ENCODE measurements at regions not wholly inside any gene's neighbourhood (a gene's known extent, or its start where the extent isn't known, plus 50 kb on each side); places are given as distances from the start of the nearest gene placed in this dataset.
"Not testable (repeated sequence)": the region's sequence is repeated elsewhere in the genome, so short reads cannot be mapped to it uniquely, and the experiment has no call there.

DNA sequence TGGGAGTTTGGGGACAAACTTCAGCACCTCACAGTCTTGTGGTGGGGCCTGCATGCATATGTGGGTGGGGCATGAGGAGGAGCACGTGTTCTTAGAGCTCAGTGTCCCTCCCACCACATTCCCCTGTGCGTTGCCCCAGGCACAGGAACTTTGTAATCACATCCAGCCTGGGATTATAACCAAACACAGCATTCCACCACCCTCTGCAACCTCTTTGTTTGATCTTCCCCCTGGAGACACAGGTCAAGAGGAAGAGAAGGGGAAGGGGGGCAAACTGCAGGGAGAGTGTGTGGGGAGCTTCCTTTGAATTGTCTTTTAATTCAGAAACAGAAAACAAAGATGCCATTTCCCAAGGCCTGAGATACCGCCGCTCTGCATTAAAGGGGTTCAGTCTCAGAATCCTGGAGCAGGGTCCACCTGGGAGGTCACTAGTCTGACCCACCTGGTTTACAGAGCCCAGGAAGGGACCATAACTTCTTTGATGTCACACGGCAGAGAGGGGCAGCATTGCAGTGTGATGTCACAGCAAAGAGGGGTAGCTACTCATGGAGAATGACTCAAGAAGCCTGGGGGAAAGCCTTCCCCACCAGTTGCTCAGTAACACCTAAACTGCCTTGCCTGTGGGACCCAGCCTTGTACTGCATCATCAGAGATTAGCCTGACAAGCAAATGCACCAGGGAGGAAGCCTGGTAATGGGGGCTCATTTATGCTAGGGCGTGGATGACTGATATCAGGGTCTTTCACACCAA is 106.3 kb upstream of the RNU6-1 start:
- no peak for DNase-seq

DNA sequence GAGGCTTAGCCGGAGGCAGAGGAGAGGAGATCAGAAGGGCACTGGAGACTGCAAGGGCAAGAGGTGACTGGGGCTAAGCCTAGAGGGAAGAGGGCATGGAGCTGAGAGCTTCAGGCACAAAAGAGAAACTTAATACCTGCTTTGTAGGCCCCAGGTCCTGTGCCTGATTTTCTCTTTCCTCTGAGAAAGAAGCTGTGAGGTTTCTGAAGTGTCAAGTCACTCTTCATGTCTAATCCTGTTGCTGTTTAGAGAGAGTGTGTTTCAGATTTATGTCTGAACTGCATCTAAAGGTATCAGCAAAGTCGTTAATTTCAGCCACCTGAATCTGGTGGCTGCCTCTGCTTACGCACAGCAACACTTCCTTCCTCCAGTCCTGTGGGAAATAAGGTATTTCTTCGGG is 106.9 kb upstream of the RNU6-1 start:
- no peak for DNase-seq

DNA sequence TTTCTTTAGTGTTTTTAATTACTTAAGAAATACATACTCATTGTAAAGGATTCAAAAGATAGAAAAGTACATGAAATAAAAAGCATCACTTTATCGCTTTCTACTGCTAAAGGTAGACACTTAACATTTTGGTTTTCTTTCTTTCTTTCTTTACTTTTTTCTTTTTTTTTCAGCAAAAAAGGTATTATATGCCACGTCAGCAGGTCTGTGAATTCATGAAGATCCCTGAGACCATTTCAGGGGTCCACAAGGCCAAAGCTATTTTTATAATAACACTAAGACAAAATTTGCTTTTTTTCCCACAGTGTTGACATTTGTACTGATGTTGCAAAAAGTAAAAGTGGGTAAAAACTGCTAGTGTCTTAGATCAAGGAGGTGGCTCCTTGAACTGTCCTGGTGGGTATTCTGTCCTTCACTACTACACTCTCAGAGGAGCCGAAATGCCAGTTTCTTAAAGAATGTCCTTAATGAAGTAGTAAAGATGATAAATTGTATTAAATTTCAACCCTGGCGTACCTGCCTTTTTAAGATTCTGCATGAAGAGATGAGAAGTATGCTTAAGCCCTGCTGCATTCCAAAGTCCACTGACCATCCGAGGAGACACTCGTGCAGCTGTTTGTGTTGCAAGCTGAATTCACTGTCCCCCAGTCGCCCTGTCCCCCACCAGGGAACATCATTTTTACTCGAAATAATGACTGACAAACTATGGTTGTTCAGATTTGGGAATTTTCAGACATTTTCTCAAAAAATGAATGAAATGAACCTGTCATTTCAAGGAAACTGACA is 106.7 kb upstream of the PIAS1 start:
- no peak for DNase-seq

DNA sequence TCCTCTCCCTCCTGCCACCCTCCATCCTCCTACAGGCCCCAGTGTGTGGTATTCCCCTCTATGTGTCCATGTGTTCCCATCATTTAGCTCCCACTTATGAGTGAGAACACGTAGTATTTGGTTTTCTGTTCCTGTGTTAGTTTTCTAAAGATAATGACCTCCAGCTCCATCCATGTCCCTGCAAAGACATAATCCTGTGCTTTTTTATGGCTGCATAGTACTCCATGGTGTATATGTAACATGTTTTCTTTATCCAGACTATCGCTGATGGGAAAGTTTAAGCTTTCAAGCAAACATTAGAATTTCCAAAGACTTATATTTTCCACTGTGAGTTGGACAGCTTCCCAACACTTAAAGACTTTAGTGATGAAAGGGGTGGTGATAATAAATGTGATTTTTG is 105.9 kb upstream of the PIAS1 start:
- no peak for DNase-seq

DNA sequence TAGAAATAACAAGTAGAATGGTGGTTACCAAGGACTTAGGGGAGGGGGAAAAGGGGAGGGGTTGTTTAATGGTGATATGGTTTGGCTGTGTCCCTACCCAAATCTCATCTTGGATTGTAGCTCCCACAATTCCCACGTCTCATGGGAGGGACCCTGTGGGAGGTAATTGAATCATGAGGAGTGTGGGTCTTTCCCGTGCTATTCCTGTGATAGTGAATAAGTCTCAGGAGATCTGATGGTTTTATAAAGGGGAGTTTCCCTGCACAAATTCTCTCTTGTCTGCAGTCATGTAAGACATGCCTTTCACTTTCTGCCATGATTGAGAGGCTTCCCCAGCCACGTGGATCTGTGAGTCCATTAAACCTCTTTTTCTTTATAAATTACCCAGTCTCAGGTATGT is 102.9 kb upstream of the PIAS1 start:
- DNase-seq = not testable (repeated sequence)

DNA sequence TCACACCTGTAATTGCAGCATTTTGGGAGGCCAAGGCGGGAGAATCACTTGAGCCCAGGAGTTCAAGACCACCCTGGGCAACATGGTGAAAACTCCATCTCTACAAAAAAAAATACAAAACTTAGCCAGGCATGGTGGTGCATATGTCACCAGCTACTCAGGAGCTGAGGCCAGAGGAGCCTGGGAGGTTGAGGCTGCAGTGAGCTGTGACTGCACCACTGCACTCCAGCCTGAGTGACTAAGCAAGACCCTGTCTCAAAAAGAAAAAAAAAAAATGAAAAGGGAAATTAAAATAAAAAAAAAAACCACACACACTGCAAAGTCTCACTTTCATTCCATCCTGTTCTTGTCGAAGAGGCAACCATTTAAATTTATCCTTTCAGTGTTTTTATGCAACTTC is 100.8 kb upstream of the PIAS1 start:
- no peak for DNase-seq

DNA sequence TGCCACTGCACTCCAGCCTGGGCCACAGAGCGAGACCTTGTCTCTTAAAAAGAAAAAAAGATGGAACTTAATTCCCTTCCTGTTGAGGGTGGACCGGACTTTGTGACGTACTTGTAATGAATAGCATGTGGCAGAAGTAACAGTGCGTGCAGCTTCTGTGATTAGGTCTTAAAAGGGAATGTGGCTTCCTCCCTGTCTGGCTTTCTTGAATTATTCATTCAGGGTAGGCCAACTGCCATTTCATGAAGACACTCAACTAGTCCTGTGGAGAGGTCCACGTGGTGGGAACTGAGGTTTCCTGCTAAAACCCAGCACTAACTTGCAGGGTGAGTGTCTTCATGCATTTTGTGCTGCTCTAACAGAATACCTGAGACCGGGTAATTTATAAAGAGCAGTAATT is 98.9 kb upstream of the PIAS1 start:
- no peak for DNase-seq

DNA sequence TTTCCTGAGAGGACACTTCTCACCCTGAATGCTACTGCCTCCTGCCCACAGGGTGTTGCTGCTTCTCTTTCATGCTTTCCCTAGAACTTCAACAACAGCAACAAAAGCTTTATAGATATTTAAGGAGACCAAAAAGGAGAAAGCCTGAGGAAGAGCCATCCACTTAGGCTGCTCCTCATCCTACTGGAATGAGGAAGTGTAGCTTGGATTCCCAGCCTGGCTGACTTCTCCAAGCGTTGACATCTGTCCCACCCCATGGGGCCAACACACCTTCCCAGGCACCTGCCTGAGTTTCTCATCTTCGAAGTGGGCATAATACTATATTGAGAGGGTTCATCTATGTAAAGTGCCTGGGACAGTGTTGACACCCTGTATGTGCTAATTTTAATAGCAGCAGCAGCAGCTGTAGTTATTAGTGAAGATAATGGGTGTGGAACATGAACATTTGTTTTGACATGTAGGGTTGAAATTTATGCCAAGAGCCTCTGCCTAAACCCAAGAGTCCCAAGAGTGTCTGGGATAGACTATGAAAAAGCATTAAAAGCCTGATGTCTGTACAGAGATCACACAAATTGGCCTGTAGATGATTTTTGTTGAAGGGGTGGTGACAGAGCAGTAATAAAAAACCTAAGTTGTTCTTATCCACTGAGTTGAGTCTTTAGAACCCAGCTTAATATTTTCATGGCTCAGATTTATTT is 96.5 kb upstream of the PIAS1 start:
- no peak for DNase-seq

DNA sequence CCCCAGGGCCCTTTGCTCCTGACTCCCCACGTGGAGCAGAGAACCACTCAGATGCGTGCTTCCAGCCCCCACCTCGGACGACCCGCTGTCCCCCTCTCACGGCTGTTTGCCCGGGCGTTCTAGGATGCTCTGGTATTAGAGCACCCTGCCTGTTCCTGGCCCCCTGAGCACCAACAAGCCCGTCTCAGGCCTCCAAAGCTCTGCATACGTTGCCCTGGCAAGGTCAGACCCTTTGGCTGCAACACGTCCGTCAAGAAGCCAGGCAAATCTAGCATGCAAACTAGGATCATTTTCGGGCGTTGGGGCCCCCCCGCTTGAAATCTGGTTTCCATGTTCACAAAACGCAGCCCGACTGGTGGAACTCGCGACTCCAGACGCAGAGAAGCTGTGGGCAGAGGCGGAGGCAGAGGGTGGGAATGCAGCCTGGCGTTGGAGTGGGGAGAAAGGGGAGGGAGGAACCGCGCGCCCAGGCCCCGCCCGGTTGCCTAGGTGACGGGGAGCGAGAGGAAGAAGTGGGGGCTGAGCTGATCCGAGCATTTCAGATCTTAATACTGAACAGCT is 86.2 kb upstream of the PIAS1 start:
- DNase-seq = peak; percentile 41 to 45

DNA sequence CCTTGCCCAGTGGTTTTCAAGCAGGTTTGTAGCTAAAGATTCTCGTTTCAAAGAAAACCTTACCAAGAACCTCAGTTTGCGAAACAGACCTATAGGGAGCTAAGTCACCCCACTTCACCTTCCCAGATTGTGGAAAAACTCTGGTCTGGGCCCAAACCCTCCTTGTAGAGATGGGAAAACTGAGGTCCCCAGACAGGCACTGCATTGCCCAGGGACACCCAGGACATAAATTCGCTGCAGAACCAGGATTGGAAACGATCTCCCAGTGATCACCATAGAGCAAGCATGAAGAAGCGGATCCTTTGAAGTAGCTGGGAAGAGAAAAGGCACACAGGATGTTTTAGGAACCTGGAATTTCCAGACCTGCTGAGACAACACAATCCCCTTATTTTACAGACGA is 85.6 kb upstream of the PIAS1 start:
- no peak for DNase-seq

DNA sequence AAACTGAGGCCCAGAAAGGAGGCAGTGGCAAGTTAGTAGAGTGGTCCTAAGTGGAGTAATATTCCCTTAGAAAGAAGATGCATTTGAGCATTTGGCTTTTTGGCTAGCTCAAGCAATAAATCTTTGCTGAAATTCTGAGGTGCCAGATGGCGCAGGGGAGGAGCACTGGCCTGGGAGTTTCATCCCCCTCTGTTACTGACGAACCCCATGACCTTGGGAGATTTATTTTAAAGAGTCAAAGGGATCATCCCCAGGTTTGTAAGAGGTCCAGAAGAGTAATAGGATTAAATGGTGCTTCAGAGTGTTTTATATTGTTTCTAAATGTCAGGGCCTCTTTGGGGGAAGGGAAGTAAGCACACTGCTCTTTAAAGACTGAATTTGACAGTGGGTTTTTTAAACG is 85.1 kb upstream of the PIAS1 start:
- DNase-seq = no peak

DNA sequence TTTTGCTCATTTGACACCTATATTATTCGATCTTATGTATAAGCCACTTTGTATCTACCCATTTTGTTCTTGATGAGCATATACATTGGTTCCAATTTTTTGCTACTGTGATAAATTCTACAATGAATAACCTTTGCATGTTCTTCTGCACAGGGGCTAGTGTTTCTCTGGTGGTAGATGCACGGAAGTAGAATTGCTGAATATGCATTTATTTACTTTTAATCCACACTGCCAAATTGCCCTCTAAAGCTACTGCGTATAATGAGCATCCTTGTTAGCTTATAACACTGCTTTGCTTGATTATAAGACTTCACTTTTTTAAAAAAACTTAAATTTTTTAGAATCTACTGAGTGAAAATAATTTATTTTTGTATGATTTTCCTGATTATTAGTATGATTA is 84.2 kb upstream of the PIAS1 start:
- no peak for DNase-seq

DNA sequence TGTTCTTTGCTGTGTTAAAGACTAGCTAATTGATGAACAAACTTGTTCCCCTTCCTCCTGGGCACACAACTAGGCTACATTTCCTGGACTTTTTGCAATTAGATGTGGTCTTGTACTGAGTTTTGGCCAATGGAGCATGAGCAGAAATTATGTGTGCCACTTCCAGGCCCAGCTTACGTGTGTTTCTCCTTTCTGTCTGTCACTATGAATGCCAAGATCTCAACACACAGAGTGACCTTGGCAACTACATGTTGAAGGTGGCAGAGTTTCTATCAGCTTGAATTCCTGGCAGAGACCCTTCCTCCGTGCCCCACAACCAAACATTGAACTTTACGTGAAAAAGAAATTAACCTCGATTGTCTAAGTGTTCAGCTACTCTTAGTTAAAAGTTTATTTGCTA is 81.7 kb upstream of the PIAS1 start:
- no peak for DNase-seq

DNA sequence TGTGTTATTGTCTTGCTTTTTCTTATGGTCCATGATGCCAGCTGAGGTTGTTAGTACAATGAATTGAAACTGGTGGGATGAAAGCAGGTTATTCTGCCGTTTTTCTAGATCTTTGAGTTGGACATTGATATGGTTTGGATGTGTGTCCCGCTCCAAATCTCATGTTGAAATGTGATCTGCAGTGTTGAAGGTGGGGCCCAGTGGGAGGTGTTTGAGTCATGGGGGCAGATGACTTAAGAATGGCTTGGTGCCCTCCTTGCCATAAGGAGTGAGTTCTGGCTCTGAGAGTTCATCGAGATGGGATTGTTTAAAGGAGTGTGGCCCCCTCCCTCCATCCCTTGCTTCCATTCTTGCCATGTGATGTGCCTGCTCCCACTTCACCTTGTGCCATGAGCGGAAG is 80.3 kb upstream of the PIAS1 start:
- no peak for DNase-seq

DNA sequence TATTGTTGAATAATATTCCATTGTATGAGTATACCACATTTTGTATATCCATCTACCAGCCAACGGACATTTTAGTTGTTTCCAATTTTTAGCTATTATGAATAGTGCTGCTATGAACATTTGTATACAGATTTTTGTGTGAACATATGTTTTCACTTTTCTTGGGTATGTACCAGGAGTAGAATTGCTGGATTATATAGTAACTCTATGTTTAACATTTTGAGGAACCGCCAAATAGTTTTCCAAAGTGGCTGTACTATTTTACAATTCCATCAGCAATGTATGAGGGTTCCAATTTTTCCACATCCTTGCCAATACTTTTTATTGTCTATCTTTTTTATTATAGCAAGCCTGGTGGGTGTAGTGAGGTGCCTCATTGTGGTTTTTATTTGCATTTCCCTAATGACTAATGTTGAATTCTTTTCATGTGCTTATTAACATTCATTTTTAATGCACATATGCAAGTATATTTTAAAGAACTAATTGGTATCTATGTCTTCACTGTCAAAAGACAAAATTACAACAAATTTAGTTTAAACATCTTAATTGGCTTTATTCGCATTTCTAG is 77.5 kb upstream of the PIAS1 start:
- no peak for DNase-seq

DNA sequence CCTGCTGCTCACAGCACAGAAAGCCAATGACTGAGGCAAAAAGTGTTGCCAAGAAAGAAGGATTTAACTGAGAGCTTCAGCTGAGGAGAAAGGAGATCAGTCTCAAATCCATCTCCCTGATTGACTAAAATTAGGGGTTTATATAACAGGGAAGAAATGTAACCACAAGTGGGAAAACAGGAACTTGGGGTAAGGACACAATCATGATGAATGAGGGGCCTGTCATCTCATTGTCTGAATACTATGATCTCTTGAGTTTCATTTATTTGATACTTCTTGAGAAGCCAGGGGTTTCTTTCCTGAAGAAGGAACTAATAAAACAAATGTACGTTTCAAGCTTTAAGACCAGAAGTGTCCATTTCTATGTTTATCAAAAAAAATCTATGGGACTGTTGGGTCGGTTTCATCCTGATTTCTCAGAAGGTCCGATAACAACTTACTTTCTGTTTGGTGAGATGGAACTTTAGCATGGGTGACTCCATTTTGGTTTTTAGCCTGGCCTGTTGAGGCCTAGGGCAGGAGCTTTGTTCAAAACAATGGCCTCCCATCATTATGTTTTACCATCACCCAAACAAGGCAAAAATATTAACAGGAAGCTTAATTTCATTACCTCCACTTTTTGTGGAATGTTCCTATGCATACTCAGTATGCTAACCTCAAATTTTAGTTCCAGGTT is 76.6 kb upstream of the PIAS1 start:
- no peak for DNase-seq

DNA sequence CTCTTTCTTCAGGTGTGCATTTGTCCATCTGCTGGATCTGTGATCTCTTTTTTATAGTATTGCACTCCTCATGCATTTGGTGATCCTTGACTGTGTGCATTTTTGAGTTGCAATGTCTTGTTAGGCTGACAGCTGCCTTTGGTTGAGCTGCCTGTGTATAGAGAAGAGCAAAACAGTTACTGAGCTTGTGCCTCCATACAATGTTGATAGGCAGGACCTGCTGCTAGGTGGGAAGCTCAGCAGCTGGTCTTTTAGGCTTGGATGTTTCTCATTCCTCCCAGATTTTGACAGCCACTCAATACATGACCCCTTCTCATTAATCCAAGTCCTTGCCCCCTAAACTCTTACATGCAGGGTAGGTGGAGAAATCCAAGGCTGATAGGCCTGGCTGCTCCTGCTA is 74.8 kb upstream of the PIAS1 start:
- no peak for DNase-seq

DNA sequence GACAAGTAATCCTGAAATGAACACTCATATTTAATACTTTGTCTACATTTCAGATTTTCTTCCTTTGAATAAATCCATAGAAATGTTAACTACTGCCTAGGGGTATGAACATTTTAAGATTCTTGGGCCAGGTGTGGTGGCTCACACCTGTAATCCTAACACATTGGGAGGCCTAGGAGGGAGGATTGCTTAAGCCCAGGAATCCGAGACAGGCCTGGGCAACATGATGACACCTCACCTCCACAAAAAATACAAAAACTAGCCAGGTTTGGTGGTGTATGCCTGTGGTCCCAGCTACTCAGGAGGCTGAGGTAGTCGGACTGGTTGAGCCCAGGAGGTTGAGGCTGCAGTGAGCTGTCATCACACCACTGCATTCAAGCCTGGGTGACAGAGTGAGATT is 73.9 kb upstream of the PIAS1 start:
- DNase-seq = no peak

DNA sequence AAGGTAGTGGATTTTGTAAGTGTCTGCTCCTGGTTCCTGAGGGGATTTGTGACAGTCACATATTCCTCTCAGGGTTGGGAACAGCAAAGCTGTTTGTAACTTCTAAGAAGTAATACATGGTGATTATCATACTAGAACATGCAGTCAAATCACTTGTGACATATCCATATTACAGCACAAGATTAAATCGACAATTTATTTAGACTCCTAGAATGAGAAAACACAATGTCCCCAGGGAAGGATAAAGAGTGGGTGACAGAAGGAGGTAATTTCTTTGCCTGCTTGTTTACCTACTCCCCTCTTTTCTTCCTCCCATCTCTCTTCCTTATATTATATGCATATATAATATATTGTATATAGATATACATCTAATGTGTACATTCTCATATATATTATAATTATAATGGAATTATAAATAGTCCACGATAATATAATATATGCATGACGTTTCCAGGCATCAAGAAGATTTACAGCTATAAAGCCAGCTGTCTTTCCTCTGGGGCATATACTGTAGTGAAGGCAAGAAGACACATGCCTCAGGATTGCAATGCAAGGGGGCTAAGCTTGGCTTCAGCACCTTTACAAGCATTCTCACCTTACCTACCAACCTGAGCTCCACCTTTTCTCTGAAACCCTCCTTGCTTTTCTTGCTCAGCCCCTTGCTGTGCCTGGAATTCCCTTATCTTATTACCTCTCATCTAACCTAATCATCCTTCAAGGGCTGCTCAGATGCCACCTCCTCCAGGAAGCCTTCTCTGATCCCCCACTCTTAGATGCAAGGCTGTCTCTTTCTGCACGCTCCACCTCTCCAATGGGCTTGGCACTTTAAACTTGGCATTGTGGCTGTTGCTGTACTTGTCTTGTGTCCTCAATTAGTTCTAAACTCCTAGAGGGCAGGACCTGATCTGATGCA is 73.1 kb upstream of the PIAS1 start:
- no peak for DNase-seq

DNA sequence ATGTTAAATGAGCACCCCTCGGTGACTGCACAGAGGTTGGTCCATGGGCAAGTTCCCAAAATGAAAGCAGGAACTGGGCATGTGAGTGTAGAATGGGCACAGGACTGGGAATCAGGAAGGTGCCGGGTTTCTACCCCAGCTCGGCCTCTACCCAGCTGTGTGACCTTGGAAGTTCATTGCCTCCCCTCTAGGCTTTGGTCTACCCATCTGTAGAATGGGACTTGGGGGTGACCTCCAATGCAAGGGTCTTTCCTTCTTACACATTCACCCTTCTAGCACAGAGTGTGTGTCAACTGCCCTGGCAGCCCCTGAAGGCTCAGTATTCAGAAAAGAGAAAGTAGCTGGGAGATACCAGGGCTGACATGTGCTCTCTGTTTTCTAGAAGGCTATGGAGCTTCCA is 72.3 kb upstream of the PIAS1 start:
- DNase-seq = no peak

DNA sequence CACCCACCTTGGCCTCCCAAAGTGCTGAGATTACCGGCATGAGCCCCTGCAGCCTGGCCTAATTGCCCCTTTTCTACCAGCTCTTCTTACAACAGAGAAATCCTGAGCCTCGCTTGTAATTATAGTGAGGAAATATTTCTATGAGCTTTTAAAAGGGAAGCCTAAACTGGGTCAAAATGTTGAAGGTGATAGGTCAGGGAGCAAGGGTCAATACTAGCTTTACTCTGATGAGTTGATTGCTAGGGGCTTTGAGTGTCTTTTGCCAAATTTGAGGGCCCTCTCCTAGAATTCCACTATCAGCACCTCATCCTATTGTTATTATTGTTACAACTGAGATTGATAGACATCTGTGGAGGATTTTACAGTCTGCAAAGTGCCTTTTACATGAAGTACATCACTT is 62.4 kb upstream of the PIAS1 start:
- no peak for DNase-seq

DNA sequence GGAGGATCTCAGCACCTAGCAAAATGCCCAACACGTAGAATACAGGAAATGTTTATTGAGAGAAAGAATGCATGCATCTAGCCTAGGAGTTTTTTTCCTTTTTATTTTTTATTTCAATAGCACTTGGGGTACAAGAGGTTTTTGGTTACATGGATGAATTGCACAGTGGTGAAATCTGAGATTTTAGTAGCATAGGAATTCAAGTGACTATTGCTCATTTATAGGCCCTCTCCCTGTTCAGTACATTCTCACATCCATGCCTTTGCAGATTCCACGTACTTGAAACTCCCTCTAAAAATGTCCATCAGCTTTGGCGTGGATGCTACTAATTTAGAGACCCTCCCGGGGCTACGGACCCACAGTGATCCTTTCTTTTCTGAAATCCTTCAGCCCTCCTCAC is 61.7 kb upstream of the PIAS1 start:
- DNase-seq = no peak

All from hippocampal formation (tissue), 2 donors.